ENCODE measurements at regions not wholly inside any gene's neighbourhood (a gene's known extent, or its start where the extent isn't known, plus 50 kb on each side); places are given as distances from the start of the nearest gene placed in this dataset.

DNA sequence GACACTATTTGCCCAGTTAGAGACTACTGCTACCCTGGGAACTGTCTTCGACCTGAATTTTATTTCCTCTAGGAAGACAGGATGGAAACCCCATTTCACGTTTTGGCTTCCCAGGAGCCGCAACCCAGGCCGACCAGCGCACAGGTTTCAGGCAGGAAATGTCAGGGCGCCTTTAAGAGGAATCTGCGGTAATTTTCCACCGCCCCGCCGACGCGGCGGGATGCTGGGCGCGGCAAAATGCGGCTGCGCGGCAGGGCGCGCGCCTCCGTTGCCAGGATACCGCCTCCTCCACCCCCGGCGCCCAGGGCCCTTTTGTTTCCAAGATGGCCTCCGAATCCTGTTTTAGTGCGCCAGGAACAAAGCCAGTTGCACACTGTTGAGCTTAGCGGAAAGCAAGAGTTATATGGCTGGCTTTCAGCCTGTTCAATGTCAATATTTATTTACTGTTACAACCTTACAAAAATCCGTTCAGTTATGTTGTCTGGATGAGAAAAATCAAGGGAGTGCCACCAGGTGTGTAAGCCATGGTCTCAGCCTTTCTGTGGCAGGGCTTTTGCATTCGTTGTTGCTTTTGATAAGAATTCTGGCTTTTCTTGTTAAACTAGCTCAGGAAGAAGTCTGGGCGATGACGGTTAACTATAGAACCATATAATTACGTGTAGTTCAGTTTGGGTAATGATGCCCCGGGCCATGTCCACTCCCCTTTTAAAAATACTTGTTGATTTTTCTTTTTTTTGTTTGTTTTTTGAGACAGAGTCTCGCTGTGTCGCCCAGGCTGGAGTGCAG is 79.7 kb upstream of the CHD2 start (continued):
- TF ChIP-seq, protein P1, sequence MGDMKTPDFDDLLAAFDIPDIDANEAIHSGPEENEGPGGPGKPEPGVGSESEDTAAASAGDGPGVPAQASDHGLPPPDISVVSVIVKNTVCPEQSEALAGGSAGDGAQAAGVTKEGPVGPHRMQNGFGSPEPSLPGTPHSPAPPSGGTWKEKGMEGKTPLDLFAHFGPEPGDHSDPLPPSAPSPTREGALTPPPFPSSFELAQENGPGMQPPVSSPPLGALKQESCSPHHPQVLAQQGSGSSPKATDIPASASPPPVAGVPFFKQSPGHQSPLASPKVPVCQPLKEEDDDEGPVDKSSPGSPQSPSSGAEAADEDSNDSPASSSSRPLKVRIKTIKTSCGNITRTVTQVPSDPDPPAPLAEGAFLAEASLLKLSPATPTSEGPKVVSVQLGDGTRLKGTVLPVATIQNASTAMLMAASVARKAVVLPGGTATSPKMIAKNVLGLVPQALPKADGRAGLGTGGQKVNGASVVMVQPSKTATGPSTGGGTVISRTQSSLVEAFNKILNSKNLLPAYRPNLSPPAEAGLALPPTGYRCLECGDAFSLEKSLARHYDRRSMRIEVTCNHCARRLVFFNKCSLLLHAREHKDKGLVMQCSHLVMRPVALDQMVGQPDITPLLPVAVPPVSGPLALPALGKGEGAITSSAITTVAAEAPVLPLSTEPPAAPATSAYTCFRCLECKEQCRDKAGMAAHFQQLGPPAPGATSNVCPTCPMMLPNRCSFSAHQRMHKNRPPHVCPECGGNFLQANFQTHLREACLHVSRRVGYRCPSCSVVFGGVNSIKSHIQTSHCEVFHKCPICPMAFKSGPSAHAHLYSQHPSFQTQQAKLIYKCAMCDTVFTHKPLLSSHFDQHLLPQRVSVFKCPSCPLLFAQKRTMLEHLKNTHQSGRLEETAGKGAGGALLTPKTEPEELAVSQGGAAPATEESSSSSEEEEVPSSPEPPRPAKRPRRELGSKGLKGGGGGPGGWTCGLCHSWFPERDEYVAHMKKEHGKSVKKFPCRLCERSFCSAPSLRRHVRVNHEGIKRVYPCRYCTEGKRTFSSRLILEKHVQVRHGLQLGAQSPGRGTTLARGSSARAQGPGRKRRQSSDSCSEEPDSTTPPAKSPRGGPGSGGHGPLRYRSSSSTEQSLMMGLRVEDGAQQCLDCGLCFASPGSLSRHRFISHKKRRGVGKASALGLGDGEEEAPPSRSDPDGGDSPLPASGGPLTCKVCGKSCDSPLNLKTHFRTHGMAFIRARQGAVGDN (CRISPR knock-in tag; IDR thresholded peaks at IDR 0.05) = peak; percentile 81
- TF ChIP-seq JUND (CRISPR knock-in tag; IDR thresholded peaks at IDR 0.05) (no peak), SETDB1 (CRISPR knock-in tag; IDR thresholded peaks at IDR 0.05; ENCODE audit: borderline replicate concordance) (no peak), ZFP62 (CRISPR knock-in tag; IDR thresholded peaks at IDR 0.05) (no peak), ZNF335 (CRISPR knock-in tag; IDR thresholded peaks at IDR 0.05) (peak; percentile 52; the same call in 1 of the 2 replicates), ZNF280B (CRISPR knock-in tag; IDR thresholded peaks at IDR 0.05; ENCODE audit: borderline replicate concordance) (no peak), POLR2A (IDR thresholded peaks at IDR 0.05; ENCODE audit: insufficient read depth in 1 of 2, low read depth in 2 of 2, low read length in 2 of 2) (peak; percentile 68 to 93), FOXA3 (CRISPR knock-in tag; IDR thresholded peaks at IDR 0.05) (peak; percentile 7; the same call in 1 of the 2 replicates), PBX3 (CRISPR knock-in tag; IDR thresholded peaks at IDR 0.05; ENCODE audit: borderline replicate concordance) (0 out of 2 replicates have a peak, but pooled peaks have one; percentile 78), ZNF777 (CRISPR knock-in tag; IDR thresholded peaks at IDR 0.05) (no peak), ZNF143 (CRISPR knock-in tag; IDR thresholded peaks at IDR 0.05) (0 out of 2 replicates have a peak, but pooled peaks have one; percentile 34), POLR2G (IDR thresholded peaks at IDR 0.05; ENCODE audit: low read depth, low read length) (peak; percentile 94)
- TF ChIP-seq, protein P2, sequence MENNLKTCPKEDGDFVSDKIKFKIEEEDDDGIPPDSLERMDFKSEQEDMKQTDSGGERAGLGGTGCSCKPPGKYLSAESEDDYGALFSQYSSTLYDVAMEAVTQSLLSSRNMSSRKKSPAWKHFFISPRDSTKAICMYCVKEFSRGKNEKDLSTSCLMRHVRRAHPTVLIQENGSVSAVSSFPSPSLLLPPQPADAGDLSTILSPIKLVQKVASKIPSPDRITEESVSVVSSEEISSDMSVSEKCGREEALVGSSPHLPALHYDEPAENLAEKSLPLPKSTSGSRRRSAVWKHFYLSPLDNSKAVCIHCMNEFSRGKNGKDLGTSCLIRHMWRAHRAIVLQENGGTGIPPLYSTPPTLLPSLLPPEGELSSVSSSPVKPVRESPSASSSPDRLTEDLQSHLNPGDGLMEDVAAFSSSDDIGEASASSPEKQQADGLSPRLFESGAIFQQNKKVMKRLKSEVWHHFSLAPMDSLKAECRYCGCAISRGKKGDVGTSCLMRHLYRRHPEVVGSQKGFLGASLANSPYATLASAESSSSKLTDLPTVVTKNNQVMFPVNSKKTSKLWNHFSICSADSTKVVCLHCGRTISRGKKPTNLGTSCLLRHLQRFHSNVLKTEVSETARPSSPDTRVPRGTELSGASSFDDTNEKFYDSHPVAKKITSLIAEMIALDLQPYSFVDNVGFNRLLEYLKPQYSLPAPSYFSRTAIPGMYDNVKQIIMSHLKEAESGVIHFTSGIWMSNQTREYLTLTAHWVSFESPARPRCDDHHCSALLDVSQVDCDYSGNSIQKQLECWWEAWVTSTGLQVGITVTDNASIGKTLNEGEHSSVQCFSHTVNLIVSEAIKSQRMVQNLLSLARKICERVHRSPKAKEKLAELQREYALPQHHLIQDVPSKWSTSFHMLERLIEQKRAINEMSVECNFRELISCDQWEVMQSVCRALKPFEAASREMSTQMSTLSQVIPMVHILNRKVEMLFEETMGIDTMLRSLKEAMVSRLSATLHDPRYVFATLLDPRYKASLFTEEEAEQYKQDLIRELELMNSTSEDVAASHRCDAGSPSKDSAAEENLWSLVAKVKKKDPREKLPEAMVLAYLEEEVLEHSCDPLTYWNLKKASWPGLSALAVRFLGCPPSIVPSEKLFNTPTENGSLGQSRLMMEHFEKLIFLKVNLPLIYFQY (CRISPR knock-in tag; IDR thresholded peaks at IDR 0.05; ENCODE audit: borderline replicate concordance) = 0 out of 2 replicates have a peak, but pooled peaks have one; percentile 24
- TF ChIP-seq, protein P3, sequence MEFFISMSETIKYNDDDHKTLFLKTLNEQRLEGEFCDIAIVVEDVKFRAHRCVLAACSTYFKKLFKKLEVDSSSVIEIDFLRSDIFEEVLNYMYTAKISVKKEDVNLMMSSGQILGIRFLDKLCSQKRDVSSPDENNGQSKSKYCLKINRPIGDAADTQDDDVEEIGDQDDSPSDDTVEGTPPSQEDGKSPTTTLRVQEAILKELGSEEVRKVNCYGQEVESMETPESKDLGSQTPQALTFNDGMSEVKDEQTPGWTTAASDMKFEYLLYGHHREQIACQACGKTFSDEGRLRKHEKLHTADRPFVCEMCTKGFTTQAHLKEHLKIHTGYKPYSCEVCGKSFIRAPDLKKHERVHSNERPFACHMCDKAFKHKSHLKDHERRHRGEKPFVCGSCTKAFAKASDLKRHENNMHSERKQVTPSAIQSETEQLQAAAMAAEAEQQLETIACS (CRISPR knock-in tag; IDR thresholded peaks at IDR 0.05) = peak; percentile 29; the same call in 1 of the 2 replicates
